ENCODE measurements at regions not wholly inside any gene's neighbourhood (a gene's known extent, or its start where the extent isn't known, plus 50 kb on each side); places are given as distances from the start of the nearest gene placed in this dataset.

GRCh38 chr11:131168839-131169713 lies 201.3 kb upstream of the NTM start:
- H3K27me3 ChIP-seq (ENCODE audit: control insufficient read depth, insufficient read depth, low read length) = no peaks in the 10 kb centered on the region
- TF ChIP-seq CTCF (IDR thresholded peaks at IDR 0.05; ENCODE audit: insufficient read depth, low read length, severe bottlenecking) = no peak
- no peak for FAIRE-seq

GRCh38 chr11:131172011-131172410 lies 198.4 kb upstream of the NTM start:
- FAIRE-seq = no peak
- H3K4me3 ChIP-seq (ENCODE audit: low read depth, low read length) = no peak overlapping the region
- no peak for TF ChIP-seq CTCF (IDR thresholded peaks at IDR 0.05; ENCODE audit: insufficient read depth, low read length, severe bottlenecking)
- H3K36me3 ChIP-seq (ENCODE audit: control insufficient read depth, insufficient read depth, low read length) = no peaks in the 10 kb centered on the region
- no peak for DNase-seq (ENCODE audit: low read depth)
- H3K27me3 ChIP-seq (ENCODE audit: control insufficient read depth, insufficient read depth, low read length) = no peaks in the 10 kb centered on the region

More at GRCh38 chr11:131168839-131169713, 201.3 kb upstream of the NTM start:
- DNase-seq (ENCODE audit: low read depth) = no peak
- Histone ChIP-seq H3K4me3 (ENCODE audit: low read depth, low read length) (no peak overlapping the region), H3K36me3 (ENCODE audit: control insufficient read depth, insufficient read depth, low read length) (no peaks in the 10 kb centered on the region)

- no peaks in the 10 kb centered on the region for H3K36me3 ChIP-seq (ENCODE audit: control insufficient read depth, insufficient read depth, low read length)
- FAIRE-seq (no peak), DNase-seq (ENCODE audit: low read depth) (no peak)
- TF ChIP-seq CTCF (IDR thresholded peaks at IDR 0.05; ENCODE audit: insufficient read depth, low read length, severe bottlenecking) = no peak
- no peak overlapping the region for H3K4me3 ChIP-seq (ENCODE audit: low read depth, low read length)
- no peaks in the 10 kb centered on the region for H3K27me3 ChIP-seq (ENCODE audit: control insufficient read depth, insufficient read depth, low read length)
Measured at GRCh38 chr11:131178020-131178419, 192.4 kb upstream of the NTM start.

- Histone ChIP-seq H3K27me3 (ENCODE audit: control insufficient read depth, insufficient read depth, low read length) (no peaks in the 10 kb centered on the region), H3K4me3 (ENCODE audit: low read depth, low read length) (no peak overlapping the region), H3K36me3 (ENCODE audit: control insufficient read depth, insufficient read depth, low read length) (no peaks in the 10 kb centered on the region)
- FAIRE-seq = no peak
- no peak for DNase-seq (ENCODE audit: low read depth)
- TF ChIP-seq CTCF (IDR thresholded peaks at IDR 0.05; ENCODE audit: insufficient read depth, low read length, severe bottlenecking) = no peak
Measured at GRCh38 chr11:131178596-131178995, 191.8 kb upstream of the NTM start.

GRCh38 chr11:131179836-131180235 lies 190.6 kb upstream of the NTM start:
- H3K4me3 ChIP-seq (ENCODE audit: low read depth, low read length) = no peak overlapping the region
- no peak for DNase-seq (ENCODE audit: low read depth)
- no peaks in the 10 kb centered on the region for H3K27me3 ChIP-seq (ENCODE audit: control insufficient read depth, insufficient read depth, low read length)
- no peaks in the 10 kb centered on the region for H3K36me3 ChIP-seq (ENCODE audit: control insufficient read depth, insufficient read depth, low read length)
- FAIRE-seq = no peak
- no peak for TF ChIP-seq CTCF (IDR thresholded peaks at IDR 0.05; ENCODE audit: insufficient read depth, low read length, severe bottlenecking)

Measured in bronchial epithelial cell (primary cell).